ENCODE measurements at regions not wholly inside any gene's neighbourhood (a gene's known extent, or its start where the extent isn't known, plus 50 kb on each side); places are given as distances from the start of the nearest gene placed in this dataset.

- Histone ChIP-seq H3K9me3 (ENCODE audit: control insufficient read depth, low read length) (no peaks in the 10 kb centered on the region), H3K79me2 (no peaks in the 10 kb centered on the region), H3K4me3 (ENCODE audit: low read depth, low read length) (no peak overlapping the region), H3K36me3 (ENCODE audit: control insufficient read depth, insufficient read depth, low read length) (no peaks in the 10 kb centered on the region), H3K9ac (no peak overlapping the region), H3K4me2 (ENCODE audit: low read length) (no peak overlapping the region), H3K27me3 (ENCODE audit: control insufficient read depth, insufficient read depth, low read length) (no peaks in the 10 kb centered on the region), H3K4me1 (no peaks in the 10 kb centered on the region), H2AFZ (no peak overlapping the region), H3K27ac (no peak overlapping the region)
- TF ChIP-seq CTCF (IDR thresholded peaks at IDR 0.05), result no peak
These were observed 62.0 kb upstream of the LMNTD1 start for GRCh38 chr12:25615119-25615518.

- Histone ChIP-seq H3K9me3 (ENCODE audit: control insufficient read depth, low read length) (no peaks in the 10 kb centered on the region), H3K9ac (no peak overlapping the region), H3K79me2 (no peaks in the 10 kb centered on the region), H3K27me3 (ENCODE audit: control insufficient read depth, insufficient read depth, low read length) (no peaks in the 10 kb centered on the region), H3K4me1 (no peaks in the 10 kb centered on the region), H3K27ac (no peak overlapping the region), H3K4me3 (ENCODE audit: low read depth, low read length) (no peak overlapping the region), H3K4me2 (ENCODE audit: low read length) (no peak overlapping the region), H2AFZ (no peak overlapping the region), H3K36me3 (ENCODE audit: control insufficient read depth, insufficient read depth, low read length) (no peaks in the 10 kb centered on the region)
- TF ChIP-seq CTCF (IDR thresholded peaks at IDR 0.05), result no peak
These were observed 63.2 kb upstream of the LMNTD1 start for GRCh38 chr12:25616286-25616685.

GRCh38 chr12:25617991-25618390 is 64.9 kb upstream of the LMNTD1 start:
- H3K36me3 ChIP-seq (ENCODE audit: control insufficient read depth, insufficient read depth, low read length), result no peaks in the 10 kb centered on the region
- H3K9me3 ChIP-seq (ENCODE audit: control insufficient read depth, low read length), result no peaks in the 10 kb centered on the region
- no peaks in the 10 kb centered on the region for H3K4me1 ChIP-seq
- H2AFZ ChIP-seq, result no peak overlapping the region
- no peak overlapping the region for H3K4me3 ChIP-seq (ENCODE audit: low read depth, low read length)
- H3K79me2 ChIP-seq, result no peaks in the 10 kb centered on the region
- H3K9ac ChIP-seq, result no peak overlapping the region
- H3K27me3 ChIP-seq (ENCODE audit: control insufficient read depth, insufficient read depth, low read length), result no peaks in the 10 kb centered on the region
- no peak overlapping the region for H3K27ac ChIP-seq
- H3K4me2 ChIP-seq (ENCODE audit: low read length), result no peak overlapping the region
- TF ChIP-seq CTCF (IDR thresholded peaks at IDR 0.05), result no peak

- Histone ChIP-seq H3K4me3 (ENCODE audit: low read depth, low read length) (no peak overlapping the region), H3K27me3 (ENCODE audit: control insufficient read depth, insufficient read depth, low read length) (no peaks in the 10 kb centered on the region), H3K4me2 (ENCODE audit: low read length) (no peak overlapping the region), H3K36me3 (ENCODE audit: control insufficient read depth, insufficient read depth, low read length) (no peaks in the 10 kb centered on the region), H3K79me2 (no peaks in the 10 kb centered on the region), H3K27ac (no peak overlapping the region), H3K4me1 (no peaks in the 10 kb centered on the region), H3K9me3 (ENCODE audit: control insufficient read depth, low read length) (no peaks in the 10 kb centered on the region), H3K9ac (no peak overlapping the region), H2AFZ (no peak overlapping the region)
- TF ChIP-seq CTCF (IDR thresholded peaks at IDR 0.05), result no peak
These were observed 70.7 kb upstream of the LMNTD1 start for GRCh38 chr12:25623816-25624215.

GRCh38 chr12:25625146-25625545 is 72.1 kb upstream of the LMNTD1 start:
- no peaks in the 10 kb centered on the region for H3K36me3 ChIP-seq (ENCODE audit: control insufficient read depth, insufficient read depth, low read length)
- H3K4me1 ChIP-seq, result no peaks in the 10 kb centered on the region
- H3K79me2 ChIP-seq, result no peaks in the 10 kb centered on the region
- no peak for TF ChIP-seq CTCF (IDR thresholded peaks at IDR 0.05)
- no peak overlapping the region for H3K4me3 ChIP-seq (ENCODE audit: low read depth, low read length)
- H3K9me3 ChIP-seq (ENCODE audit: control insufficient read depth, low read length), result no peaks in the 10 kb centered on the region
- no peak overlapping the region for H3K9ac ChIP-seq
- H3K27ac ChIP-seq, result no peak overlapping the region
- H3K4me2 ChIP-seq (ENCODE audit: low read length), result no peak overlapping the region
- no peak overlapping the region for H2AFZ ChIP-seq
- no peaks in the 10 kb centered on the region for H3K27me3 ChIP-seq (ENCODE audit: control insufficient read depth, insufficient read depth, low read length)
